Peyer's patch (tissue), 4 donors: ENCODE measurements at regions not wholly inside any gene's neighbourhood (a gene's known extent, or its start where the extent isn't known, plus 50 kb on each side); places are given as distances from the start of the nearest gene placed in this dataset.

Experiments
- CTCF ChIP-seq, 6 experiments: fragments of 450-650 bp in 4 of 6; fragments of 200-600 bp in 2 of 6; sonication (generic) in 1 of 6; IDR thresholded peaks; one replicate each; pipeline ENCODE4 v1.5.1; 2017 to 2019; ENCODE audit warnings: antibody characterized with exemption in 6 of 6, mild to moderate bottlenecking in 3 of 6, moderate library complexity in 1 of 6
- POLR2A ChIP-seq, 2 donors: fragments of 450-650 bp; IDR thresholded peaks; one replicate each; pipeline ENCODE4 v1.5.1; 2017; ENCODE audit warnings: antibody characterized with exemption in 2 of 2, mild to moderate bottlenecking in 2 of 2, moderate library complexity in 2 of 2

- TF ChIP-seq CTCF (IDR thresholded peaks at IDR 0.05): no peak
- TF ChIP-seq POLR2A (IDR thresholded peaks at IDR 0.05): no peak
Observed at GRCh38 chr14:55837467-55837866, 257.5 kb downstream of the KTN1 start.
